IMR-90 (cell line): ENCODE measurements at regions not wholly inside any gene's neighbourhood (a gene's known extent, or its start where the extent isn't known, plus 50 kb on each side); places are given as distances from the start of the nearest gene placed in this dataset.

Experiments used
- ATAC-seq: fragments of 200-7000 bp; cut with Tn5 transposase; 2 replicates; pipeline ENCODE4 v1.9.1; 2020; ENCODE audit warnings: low read depth, mild to moderate bottlenecking, moderate library complexity
- BruUV-seq: library from RNA; stranded (reverse); fragments of 400-500 nt; replicated peaks from 2 replicates; lab custom pipeline; 2021; lab: Mats Ljungman, UMichigan
- CTCF ChIA-PET: fragments of 300-600 bp; formaldehyde crosslinking; extraction: SDS; loops from one replicate; lab custom pipeline; 2021; ENCODE audit warnings: antibody characterized with exemption; lab: Yijun Ruan, JAX
- POLR2A ChIA-PET: fragments of 300-600 bp; sonication (Branson Sonifier 250); formaldehyde crosslinking; loops from one replicate; lab custom pipeline; 2022; ENCODE audit warnings: antibody characterized with exemption; ENCODE audit not compliant: unreplicated experiment; lab: Charles Lee
- DNase-seq: peaks from one replicate; pipeline ENCODE4 v3.0.0; 2013
- H2AFZ ChIP-seq: replicated peaks from 2 replicates; pipeline ENCODE3; 2013; ENCODE audit warnings: low read length, mild to moderate bottlenecking; ENCODE audit not compliant: poor library complexity
- H2AK5ac ChIP-seq: 2 replicates; pipeline ENCODE4 v1.6.1; 2013; ENCODE audit warnings: low read depth, low read length, inconsistent platforms
- H2AK9ac ChIP-seq: replicated peaks from 2 replicates; pipeline ENCODE3; 2013; ENCODE audit warnings: mild to moderate bottlenecking, low read depth, low read length, moderate library complexity; ENCODE audit not compliant: poor library complexity
- H2BK120ac ChIP-seq: 2 replicates; pipeline ENCODE4 v1.6.1; 2013; ENCODE audit warnings: low read depth, low read length, inconsistent platforms
- H2BK15ac ChIP-seq: 3 replicates; pipeline ENCODE4 v1.6.1; 2013; ENCODE audit warnings: low read depth, low read length, inconsistent platforms
- H2BK20ac ChIP-seq: 2 replicates; pipeline ENCODE4 v1.6.1; 2013; ENCODE audit warnings: low read depth, mild to moderate bottlenecking, inconsistent platforms, low read length, moderate library complexity
- H2BK5ac ChIP-seq: 2 replicates; pipeline ENCODE4 v1.6.1; 2013; ENCODE audit warnings: mild to moderate bottlenecking, low read depth, low read length, inconsistent platforms; ENCODE audit not compliant: poor library complexity, severe bottlenecking
- H3K14ac ChIP-seq: replicated peaks from 2 replicates; pipeline ENCODE4 v1.6.1; 2013; ENCODE audit warnings: low read depth, low read length, inconsistent platforms
- H3K18ac ChIP-seq: 2 replicates; pipeline ENCODE4 v1.6.1; 2013; ENCODE audit warnings: low read depth, low read length, control low read depth
- H3K23ac ChIP-seq: 2 replicates; pipeline ENCODE4 v1.6.1; 2013; ENCODE audit warnings: low read depth, low read length, inconsistent platforms
- H3K27ac ChIP-seq: 2 replicates; pipeline ENCODE4 v1.5.1; 2013; ENCODE audit warnings: mild to moderate bottlenecking, control low read depth, low read length; ENCODE audit not compliant: insufficient read depth
- H3K27me3 ChIP-seq: 2 replicates; pipeline ENCODE4 v1.6.1; 2013; ENCODE audit warnings: low read length; ENCODE audit not compliant: control insufficient read depth, insufficient read depth
- H3K36me3 ChIP-seq: 2 replicates; pipeline ENCODE4 v1.6.1; 2013; ENCODE audit warnings: low read length, mixed read lengths; ENCODE audit not compliant: control insufficient read depth, insufficient read depth
- H3K4ac ChIP-seq: 2 replicates; pipeline ENCODE4 v1.6.1; 2013; ENCODE audit warnings: low read depth, low read length, inconsistent platforms
- H3K4me1 ChIP-seq: 2 replicates; pipeline ENCODE4 v1.6.1; 2013; ENCODE audit warnings: low read length, mixed read lengths; ENCODE audit not compliant: control insufficient read depth, insufficient read depth
- H3K4me2 ChIP-seq: 2 replicates; pipeline ENCODE4 v1.6.1; 2013; ENCODE audit warnings: low read depth, mild to moderate bottlenecking, control low read depth, low read length, moderate library complexity
- H3K4me3 ChIP-seq: 2 replicates; pipeline ENCODE4 v1.5.1; 2013; ENCODE audit warnings: low read depth, mild to moderate bottlenecking, control low read depth, low read length, moderate library complexity; ENCODE audit not compliant: insufficient read depth
- H3K56ac ChIP-seq: 2 replicates; pipeline ENCODE4 v1.6.1; 2013; ENCODE audit warnings: low read length, inconsistent platforms; ENCODE audit not compliant: insufficient read depth; ENCODE audit errors: extremely low read depth
- H3K79me1 ChIP-seq, 2 experiments: 2 replicates each; pipeline ENCODE4 v1.6.1; 2013; ENCODE audit warnings: low read length in 2 of 2, inconsistent platforms in 1 of 2, low read depth in 1 of 2
- H3K9ac ChIP-seq: 2 replicates; pipeline ENCODE4 v1.6.1; 2013; ENCODE audit warnings: low read depth, low read length, control low read depth
- H3K9me1 ChIP-seq: 2 replicates; pipeline ENCODE4 v1.6.1; 2013; ENCODE audit warnings: low read length, inconsistent platforms; ENCODE audit not compliant: insufficient read depth
- H3K9me3 ChIP-seq: 2 replicates; pipeline ENCODE4 v1.6.1; 2013; ENCODE audit warnings: low read length; ENCODE audit not compliant: control insufficient read depth, insufficient read depth
- H4K20me1 ChIP-seq: 2 replicates; pipeline ENCODE4 v1.6.1; 2013; ENCODE audit warnings: low read length, inconsistent platforms; ENCODE audit not compliant: insufficient read depth
- H4K5ac ChIP-seq: 2 replicates; pipeline ENCODE4 v1.6.1; 2013; ENCODE audit warnings: mild to moderate bottlenecking, low read depth, low read length, control low read depth
- H4K8ac ChIP-seq, 2 experiments: 2 replicates each; pipeline ENCODE4 v1.6.1; 2013; ENCODE audit warnings: low read depth in 2 of 2, low read length in 2 of 2, control low read depth in 1 of 2, inconsistent platforms in 1 of 2
- H4K91ac ChIP-seq: 2 replicates; pipeline ENCODE4 v1.6.1; 2013; ENCODE audit warnings: low read depth, low read length, inconsistent platforms; ENCODE audit not compliant: insufficient read depth
- CEBPB ChIP-seq: IDR thresholded peaks from 2 replicates; pipeline ENCODE4 v1.6.1; 2012; ENCODE audit warnings: low read depth, low read length, improper control_type of control experiment
- CHD1 ChIP-seq: IDR thresholded peaks from 2 replicates; pipeline ENCODE4 v1.6.1; 2012; ENCODE audit warnings: low read depth, low read length, improper control_type of control experiment
- MAFK ChIP-seq: IDR thresholded peaks from 2 replicates; pipeline ENCODE4 v1.6.1; 2012; ENCODE audit warnings: low read depth, low read length, improper control_type of control experiment
- RAD21 ChIP-seq: IDR thresholded peaks from 2 replicates; pipeline ENCODE4 v1.6.1; 2012; ENCODE audit warnings: low read length, improper control_type of control experiment
- USF2 ChIP-seq: fragments of 150-350 bp; IDR thresholded peaks from 2 replicates; pipeline ENCODE4 v1.6.1; 2017; ENCODE audit warnings: mild to moderate bottlenecking, antibody characterized with exemption, low read length, low read depth
- WGBS, 2 experiments: methylation state at CpG; one replicate each; pipeline versions ENCODE4 v1.1.5 to v1.1.7; 2013; ENCODE audit warnings: missing lambda C conversion rate in 2 of 2; ENCODE audit not compliant: insufficient read length in 1 of 2; ENCODE audit errors: extremely low coverage in 2 of 2; 5-methylcytosine and 5-hydroxymethylcytosine counted together
- dilution Hi-C: fragments of 300-500 bp; cut with HindIII; formaldehyde crosslinking; loops from one replicate; pipeline ENCODE4 v1.14.3; 2018; ENCODE audit warnings: low sequenced_read_pairs; ENCODE audit not compliant: unreplicated experiment
- in situ Hi-C: fragments of 300-500 bp; cut with MboI; formaldehyde crosslinking; loops from 3 replicates; pipeline ENCODE4 v1.14.3; 2019; ENCODE audit warnings: low sequenced_read_pairs, inconsistent platforms, mixed read lengths
- intact Hi-C: fragments of 100-400 bp; cut with micrococcal nuclease; formaldehyde crosslinking; loops from 2 replicates; pipeline ENCODE4 v1.10.0; 2022

DNA sequence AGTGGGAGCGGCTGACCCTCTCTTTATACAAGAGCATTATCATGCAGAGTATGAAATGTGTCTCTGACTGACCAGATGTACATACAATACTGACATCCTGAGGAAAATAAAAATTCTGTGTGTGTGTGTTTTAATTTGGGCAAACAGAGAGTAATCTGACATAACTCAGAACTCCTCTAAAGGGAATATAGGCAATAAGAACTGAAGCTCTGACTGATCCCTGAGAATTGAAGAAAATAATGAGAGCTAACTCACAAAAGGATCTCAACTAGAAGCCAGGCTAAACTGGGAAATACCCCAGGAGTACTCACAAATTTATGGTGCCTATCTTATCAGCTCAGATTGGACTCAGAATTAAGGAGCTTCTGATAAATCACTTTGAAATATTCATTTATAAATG, 539.9 kb downstream of the OLFM4 start:
- Histone ChIP-seq H3K9me3 (peaks cover 2% of the 10 kb centered on the region), H3K9me1 (no peaks in the 10 kb centered on the region), H2AK5ac (no peak overlapping the region), H3K56ac (no peak overlapping the region), H4K20me1 (no peaks in the 10 kb centered on the region), H3K4me2 (no peak overlapping the region), H2BK5ac (no peak overlapping the region), H3K23ac (no peak overlapping the region), H4K8ac (no peak overlapping the region), H4K91ac (no peak overlapping the region), H3K4ac (no peak overlapping the region), H2BK120ac (no peak overlapping the region), H3K27me3 (no peaks in the 10 kb centered on the region), H2BK15ac (no peak overlapping the region), H4K5ac (no peak overlapping the region), H3K36me3 (no peaks in the 10 kb centered on the region), H3K18ac (no peak overlapping the region), H2AFZ (no peak overlapping the region), H2AK9ac (no peak overlapping the region), H3K79me1 (no peaks in the 10 kb centered on the region), H3K4me3 (no peak overlapping the region), H3K4me1 (no peaks in the 10 kb centered on the region), H3K27ac (no peak overlapping the region), H3K9ac (no peak overlapping the region), H2BK20ac (no peak overlapping the region), H3K14ac (no peak overlapping the region)
- intact Hi-C loops: no loop called here
- no CpG with 5 or more reads among the region's 1 CpG for WGBS, 2 experiments
- in situ Hi-C loops: no loop called here
- TF ChIP-seq CHD1: no peak
- no peak for TF ChIP-seq MAFK
- no peak for TF ChIP-seq USF2
- TF ChIP-seq CEBPB: no peak
- no peak for TF ChIP-seq RAD21
- ChIA-PET POLR2A (no interaction called here), CTCF (no interaction called here)
- DNase-seq (no peak), ATAC-seq (no peak)
- dilution Hi-C loops: no loop called here
- BruUV-seq: no TSS peak
